HG03439 (cell line): ENCODE measurements at regions not wholly inside any gene's neighbourhood (a gene's known extent, or its start where the extent isn't known, plus 50 kb on each side); places are given as distances from the start of the nearest gene placed in this dataset.

Experiments
- ATAC-seq: cut with Tn5 transposase; IDR thresholded peaks from one replicate; pipeline ENCODE4 v1.9.1; 2021; ENCODE audit warnings: mild to moderate bottlenecking, moderate library complexity; ENCODE audit not compliant: unreplicated experiment

DNA sequence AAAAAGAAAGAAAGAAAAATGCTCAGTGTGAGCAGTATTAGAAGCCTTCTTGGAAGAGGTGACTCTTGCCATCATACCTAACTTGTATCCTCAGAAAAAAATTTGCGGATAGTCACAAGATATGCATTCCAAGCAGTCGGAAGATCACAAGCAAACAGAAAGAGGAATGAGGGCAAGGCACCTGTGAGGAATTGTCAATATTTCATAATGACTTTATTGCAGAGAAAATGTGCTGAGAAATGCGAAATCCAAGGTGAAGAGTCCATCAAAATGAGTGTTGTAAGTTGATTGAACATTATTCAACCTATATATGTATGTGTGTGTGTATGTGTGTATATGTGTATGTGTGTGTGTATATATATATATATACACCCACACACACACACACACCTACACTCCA is 1624.7 kb upstream of the LRRTM3 start:
- ATAC-seq = no peak

DNA sequence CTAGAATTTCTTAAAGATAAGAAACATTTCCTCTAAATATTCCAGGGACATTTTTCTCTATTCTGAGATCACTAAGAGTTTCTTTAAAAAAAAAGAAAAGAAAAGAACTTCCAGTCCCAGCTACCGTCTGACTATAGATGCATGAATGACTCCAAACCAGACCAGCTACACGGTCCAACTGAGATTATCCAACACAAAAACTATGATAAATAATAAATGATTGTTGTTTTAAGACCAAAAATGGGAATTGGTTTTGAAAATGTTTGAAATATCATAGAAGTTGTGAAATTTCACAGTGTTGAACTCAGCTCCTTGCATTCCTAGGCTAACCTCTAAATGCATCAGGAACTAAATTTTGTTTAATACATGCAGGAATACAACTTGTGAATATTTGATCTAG is 1619.6 kb upstream of the LRRTM3 start:
- no peak for ATAC-seq

DNA sequence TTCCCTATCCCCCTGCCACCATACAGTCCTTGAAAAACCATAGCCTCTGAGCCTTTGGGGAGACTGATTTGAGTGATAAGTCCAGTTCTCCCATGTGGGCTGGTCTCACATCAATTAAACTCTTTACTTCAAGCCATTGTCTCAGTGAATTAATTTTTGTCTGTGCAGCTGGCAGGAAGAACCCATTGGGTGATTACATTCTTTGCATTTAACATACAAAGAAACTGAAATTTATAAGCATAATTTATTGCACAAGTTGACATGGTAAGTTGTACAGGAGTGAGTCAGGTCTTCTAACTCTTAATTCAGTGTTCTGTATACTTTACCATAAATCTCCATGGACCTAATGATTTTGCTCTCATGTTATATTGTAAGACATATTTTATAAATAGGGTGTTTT is 1613.0 kb upstream of the LRRTM3 start:
- no peak for ATAC-seq

DNA sequence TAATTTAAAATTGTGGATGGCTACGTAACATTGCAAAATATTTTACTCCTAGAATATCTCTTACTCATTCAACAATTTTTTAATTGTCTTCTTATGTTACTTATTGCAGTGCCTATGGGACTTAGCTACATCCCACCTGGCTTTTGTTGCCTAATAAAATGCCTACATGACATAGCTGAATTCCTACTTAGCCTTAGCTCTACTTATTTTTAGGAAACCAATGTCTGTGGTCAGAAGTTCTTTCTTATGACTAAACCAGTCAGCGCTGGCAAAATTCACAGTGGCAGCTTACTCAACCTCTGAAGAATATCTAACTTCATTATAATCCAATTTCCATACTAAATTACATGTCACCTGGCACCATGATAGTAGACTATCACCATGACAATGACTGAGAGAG is 1612.4 kb upstream of the LRRTM3 start:
- ATAC-seq = no peak

DNA sequence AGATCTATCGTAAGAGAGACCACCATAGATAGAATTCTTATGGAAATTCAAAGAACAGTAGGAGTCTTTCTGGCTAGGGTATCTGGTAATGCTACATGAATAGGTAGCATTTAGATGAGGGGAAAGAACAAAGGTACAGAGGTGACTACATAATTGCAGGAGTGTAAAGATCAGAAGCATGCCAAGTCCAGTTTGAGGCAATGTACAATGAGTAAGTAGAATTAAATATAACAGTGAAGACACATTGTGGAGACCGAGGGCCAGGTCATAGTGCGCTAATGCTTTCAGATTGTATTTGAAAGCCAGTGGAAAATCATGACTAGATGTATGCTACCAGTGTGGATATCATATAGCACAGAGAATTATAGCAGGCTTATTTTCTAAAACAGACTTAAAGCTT is 1611.6 kb upstream of the LRRTM3 start:
- no peak for ATAC-seq

DNA sequence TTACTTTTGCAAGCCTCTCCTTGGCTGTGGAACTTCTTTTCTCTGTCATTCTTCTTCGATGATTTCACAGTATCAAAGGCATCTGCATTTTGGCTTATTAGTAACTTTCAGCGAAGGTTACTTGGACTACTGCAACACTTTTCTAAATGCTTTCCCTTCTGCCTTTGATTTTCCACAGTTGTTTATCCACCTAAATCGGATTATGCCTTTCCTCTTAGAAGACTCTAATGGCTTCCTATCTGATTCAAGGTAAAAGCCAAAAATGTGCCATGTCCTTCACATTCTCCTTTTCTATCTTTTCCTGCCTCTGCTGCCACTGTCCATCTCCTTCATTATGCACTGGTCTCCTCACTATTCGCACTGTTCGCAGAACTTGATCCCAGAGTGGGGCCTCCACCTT is 1606.3 kb upstream of the LRRTM3 start:
- no peak for ATAC-seq

DNA sequence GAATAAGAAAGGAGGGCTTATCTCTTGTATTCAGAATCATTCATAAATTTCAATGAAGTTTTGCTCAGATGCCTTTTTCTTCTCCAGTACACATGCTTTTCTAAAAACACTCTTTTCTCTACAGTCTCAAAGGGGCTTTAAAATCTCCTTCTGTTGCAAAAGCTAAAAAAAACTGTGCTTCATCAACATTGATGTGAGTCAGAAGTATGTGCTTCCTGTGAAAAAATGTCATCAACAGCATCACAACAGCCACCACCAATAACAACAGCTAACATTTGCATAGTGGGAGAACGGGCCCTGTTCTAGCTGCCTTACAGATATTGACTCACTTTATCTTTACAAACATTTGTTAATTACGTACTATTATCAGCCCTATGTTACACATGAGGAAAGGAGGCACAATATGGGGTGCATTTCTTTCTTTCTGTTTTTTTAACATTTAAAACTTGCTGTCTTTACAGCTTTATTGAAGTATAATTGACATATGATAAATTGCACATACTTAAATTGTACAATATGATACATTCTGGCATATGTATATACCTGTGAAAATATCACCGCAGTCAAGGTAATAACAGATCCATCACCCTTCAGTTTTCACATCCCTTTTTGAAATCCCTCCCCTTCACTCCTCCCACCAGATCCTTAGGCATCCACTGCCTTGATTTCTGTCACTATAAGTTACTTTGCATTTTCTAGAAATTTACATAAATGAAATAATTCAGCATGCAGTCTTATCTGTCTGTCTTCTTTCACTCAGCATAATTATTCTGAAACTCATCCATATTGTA is 1605.4 kb upstream of the LRRTM3 start:
- no peak for ATAC-seq

DNA sequence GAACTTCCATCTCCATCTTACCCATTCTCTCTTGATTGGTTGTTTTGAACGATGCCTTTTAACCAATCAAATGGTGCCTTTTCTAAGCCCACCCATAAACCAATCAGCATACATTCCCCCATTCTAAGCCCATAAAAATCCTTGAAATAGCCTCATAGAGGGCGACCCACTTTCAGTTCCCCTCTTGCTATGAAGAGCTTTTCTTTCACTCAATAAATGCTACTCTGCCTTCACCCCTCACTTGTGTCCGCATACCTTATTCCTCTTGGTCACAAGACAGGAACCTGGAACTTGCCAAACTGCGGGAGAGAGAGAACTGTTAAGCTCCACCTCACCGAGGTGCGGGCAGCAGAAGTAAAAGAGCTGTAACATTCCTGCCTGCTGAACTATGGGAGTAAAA is 1602.0 kb upstream of the LRRTM3 start:
- no peak for ATAC-seq

DNA sequence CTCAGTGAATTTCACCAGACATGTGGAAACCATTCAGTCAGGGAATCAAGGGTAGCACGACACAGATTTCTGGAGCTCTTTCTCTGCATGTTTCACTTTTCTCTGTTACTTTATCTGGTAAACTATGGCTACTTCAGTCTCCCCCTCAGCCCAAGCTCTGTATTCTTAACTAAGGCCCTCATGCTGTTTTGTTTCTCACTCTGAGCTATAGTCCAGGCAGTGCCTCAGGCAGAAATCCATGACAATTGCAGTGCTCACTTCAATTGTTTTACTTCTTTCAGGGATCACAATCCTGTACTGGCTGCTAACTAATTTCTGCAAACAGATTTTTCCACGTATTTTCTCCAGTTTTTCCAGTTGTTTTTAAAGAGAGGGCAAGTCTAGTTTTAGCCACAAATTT is 1599.9 kb upstream of the LRRTM3 start:
- ATAC-seq = no peak

DNA sequence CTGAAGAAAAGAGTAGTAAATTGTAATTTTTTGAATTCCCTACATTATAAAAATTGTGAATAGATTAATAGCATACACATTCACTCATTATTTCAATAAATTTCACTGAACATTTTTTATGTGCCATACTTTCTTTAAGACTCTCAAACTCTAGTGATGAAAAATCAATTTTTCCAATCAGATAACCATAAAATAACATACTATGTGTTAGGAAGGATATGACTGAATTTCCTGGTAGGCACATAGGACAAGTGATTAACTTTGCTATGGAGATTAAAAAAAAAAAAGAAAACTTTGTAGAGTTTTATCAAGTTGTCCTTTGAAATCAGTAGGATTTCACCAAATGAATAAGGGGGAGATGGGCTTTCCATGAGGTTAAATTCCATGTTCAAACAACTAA is 1597.3 kb upstream of the LRRTM3 start:
- ATAC-seq = no peak

DNA sequence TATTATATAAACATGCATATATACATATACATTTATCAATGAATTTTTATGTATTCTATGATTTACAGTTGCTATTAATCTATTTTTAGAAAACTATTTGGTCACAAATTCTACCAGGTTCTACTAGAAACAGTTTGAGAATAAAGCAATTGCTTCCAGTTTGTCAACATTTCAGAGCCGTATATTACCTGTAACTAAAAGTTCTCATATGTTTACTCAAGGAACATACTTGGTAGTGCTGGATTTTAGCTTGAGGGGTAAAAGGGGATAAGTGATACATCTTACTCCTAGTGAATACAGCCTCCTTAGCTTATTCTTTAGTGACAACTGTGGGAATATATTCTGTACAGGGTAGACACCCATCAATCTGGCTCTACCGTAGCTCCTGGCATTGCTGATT is 1590.5 kb upstream of the LRRTM3 start:
- no peak for ATAC-seq

DNA sequence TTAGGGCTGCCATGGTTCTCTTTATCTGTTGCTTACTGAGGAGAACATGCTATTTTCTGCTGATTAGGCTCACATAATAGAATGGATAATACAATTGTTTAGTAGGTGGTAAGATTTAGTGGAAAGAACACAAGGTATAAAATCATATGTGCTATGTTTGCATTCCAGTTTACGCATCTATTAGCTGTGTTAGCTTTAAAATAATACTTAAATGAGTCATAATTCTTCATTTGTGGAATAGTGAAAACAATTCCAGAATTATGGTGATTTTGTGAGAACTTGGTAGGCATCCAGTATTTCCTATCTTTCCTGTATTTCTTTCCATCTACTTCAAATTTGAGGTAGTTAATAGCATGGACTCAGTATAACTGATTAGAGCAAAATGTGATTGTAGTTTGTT is 1585.5 kb upstream of the LRRTM3 start:
- no peak for ATAC-seq

DNA sequence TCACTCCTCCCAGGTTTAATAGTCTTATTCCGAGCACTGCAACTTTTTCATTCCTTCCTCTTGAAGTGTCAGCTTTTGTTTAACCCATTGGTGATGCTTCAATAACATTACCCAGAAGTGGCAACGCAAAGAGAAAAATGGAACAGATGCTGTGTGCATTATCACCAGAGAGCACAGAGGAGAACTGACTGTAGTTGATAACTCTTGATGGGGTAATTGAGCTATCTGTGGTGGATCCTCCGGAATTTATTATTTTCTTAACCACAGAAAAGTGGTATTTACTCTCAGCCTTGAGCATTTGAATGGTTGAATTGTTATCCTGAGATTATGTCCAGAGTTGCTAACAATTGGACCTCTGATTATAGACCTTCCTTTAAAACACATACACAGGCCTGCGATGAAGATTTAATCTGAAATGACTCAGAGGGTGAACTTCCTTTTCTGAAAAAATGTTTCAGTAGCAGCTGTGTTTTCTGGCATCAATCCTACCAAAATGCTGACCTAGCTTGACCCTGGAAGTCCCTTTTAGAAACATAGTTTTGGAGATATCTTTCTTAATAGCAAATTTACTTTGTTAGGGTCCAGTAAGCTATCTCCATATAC is 1584.4 kb upstream of the LRRTM3 start:
- ATAC-seq = no peak

DNA sequence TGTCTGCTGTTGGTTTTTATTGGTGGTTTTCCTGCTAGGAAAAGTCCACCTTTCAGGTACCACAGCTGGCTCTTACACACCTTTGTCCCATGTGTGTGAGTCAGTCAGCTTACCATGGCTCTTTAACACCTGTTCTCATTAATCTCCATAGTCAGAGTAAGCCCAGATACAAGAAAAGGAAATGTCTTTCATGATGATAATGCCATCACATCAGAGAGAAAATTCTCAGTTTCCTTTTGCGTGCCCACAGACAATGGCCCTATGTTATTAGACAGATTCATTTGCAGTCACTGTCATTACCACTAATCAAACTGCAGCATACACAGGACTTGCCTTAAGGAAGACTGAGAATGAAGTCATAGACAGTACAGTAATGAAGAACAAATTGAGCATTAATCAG is 1583.6 kb upstream of the LRRTM3 start:
- ATAC-seq = no peak

DNA sequence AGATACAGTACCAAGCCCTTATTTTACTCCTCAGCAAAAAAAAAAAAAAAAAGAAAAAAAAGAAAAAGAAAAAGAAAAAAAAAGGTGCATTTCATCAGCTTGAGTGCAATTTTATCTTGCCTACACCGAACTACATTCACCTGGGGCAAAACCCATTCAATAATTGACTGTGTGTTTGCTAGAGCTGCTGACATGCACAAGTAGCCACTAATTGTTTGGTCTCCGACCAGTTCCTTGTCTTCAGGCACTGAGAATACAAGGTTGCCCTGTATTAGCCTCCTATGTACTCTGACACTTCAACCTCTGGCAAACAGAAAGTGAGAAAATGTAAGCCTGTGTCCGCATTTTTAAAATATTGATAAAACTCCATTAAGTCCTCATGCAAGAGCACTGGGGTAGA is 1579.4 kb upstream of the LRRTM3 start:
- ATAC-seq = no peak

DNA sequence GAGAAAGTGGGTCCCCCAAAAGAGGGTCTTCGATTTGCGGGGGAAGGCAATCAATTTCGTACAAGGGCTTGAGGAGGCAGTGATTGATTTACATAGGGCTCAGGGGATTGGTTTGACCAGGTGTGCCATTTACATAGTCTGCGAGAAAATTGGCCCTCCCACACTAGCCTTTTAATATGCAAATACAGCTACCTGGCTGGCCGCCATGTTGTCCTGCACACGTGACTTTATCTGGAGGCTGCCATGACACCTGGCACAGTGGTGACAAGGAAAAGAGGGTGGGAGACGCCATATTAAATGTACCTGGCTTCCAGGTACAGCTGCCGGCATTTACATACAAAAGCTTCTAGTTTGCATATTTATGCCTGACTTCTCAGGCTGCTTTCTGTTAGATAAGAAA is 1577.2 kb upstream of the LRRTM3 start:
- ATAC-seq = no peak

DNA sequence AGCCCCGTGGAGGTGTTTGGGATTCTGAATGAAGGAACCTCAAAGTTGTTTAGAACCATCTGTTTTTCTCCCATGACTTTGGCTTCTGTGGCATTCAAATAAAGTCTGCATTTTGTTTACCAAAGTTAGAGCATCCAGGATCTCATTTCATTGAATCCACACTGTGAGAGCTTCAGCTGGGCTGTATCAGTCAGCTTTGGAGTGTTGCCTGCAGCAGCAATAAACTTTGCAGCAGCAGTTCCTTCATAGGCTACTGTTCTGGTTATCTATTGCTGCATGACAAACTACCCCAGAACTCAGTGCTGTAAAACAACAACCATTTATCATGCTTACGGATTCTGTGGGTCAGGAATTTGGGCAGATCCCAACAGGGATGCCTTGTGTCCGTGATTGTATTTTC is 1575.2 kb upstream of the LRRTM3 start:
- ATAC-seq = no peak

DNA sequence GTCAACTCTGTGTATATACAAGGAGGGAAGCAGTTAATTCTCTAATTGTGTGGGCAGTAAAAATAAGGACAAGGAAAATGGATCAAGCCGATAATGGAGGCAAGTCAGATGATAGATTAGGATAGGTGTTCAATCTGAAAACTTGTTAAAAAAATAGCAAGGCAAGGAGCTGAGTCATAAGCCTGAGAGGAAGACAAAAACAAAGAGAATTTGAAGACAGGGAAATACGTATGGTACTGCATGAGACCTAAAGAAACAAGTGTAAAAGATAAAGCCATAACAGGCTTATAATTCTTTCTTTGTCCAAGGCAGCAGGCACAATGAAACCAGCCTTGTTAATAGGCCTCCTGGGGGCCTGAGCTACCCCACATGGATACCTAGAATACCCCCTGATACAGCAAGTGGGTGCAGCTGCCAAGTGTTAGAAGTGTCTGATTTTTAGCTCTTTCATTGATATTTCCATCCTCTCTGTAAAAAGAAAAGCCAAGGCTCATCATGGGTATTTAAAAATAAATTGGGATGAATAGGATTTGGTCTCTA is 1570.6 kb upstream of the LRRTM3 start:
- no peak for ATAC-seq

DNA sequence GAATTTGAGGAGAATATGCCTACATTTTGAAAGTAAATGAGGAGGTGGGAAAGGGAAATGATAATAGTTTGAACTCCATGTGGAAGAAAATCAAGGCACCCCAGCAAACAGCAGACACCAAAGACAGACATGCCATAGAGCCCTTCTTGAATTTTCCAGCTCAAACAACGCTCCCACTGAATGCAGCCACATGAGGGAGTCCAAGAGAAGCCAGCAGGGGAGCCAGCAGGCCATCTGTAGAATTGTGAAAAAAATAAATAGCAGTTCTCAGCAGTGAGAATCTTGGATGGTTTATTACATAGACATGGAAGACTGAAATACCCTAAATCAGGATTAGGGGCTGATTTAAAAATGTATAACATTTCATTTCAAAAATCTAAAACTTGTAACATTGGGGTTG is 1567.3 kb upstream of the LRRTM3 start:
- ATAC-seq = no peak

DNA sequence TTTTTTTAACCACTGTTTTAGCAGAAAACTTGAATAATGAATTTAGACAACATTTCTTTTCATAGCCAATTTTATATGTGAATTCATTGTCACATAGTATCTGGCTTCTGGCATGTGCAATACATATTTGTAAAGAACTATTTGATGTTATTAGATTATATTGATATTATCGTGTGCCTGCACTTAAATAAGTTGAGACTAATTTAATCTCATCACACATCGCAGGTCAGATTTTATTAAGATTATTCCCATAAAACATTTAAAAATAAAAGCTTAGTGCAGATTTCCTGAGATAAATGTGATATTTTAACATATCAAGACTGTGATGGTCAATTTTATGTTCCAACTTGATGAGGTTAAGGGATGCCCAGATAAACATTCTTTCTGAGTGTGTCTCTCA is 1565.3 kb upstream of the LRRTM3 start:
- no peak for ATAC-seq

DNA sequence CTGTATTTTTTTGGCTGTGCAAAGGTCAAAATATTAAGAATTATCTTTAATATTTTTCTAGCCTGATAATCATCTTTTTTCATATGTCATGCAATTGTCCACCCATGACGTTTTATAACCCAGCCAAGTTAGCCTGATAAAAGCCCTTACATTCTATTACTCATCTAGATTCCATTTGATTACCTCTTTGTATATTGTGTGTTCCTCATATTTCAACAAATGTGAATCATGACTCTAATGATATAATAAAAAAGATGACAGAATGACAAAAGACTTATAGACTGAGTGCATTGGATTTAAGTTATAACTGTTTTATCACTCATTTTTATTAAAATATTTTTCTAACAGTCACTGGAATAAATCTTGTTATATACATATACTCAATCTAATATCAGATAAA is 1560.0 kb upstream of the LRRTM3 start:
- ATAC-seq = no peak

DNA sequence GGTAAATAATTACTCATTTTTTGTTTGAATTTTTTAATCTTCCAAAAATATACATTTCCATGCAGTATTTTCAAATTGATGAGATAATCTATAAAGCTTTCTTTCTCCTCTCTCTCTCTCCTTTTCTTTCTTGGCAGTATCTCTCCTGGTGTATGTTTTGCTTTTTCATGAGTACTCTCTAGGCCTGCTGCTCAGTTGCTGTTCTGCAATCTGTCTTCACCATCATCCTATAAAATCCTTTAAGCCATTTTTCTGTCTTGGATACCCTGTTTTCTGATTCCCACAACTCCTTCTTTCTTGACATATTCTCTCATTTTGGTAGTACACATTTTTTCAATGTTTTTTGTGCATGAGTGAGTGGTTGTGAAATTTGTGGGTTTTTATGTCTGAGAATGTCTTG is 1558.1 kb upstream of the LRRTM3 start:
- ATAC-seq = no peak

DNA sequence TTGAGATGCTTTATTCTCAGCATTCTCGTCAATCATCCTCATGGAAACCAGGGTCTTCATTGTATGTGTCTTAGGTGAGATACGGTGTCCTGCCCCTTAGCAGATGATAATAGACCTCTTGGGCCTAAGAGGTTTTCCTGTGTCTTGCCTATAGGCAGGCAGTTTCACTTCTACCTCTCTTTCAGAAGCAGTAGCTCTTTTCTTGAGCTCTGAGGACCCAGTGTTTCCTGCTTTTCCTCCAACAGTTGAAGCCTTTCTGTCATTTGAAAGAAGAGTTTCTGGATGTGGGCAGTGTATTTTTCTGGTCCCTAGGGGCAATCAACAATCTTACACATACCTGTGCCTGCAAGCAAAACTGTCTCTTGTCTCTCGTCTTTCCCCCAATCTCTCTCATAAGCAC is 1550.3 kb upstream of the LRRTM3 start:
- no peak for ATAC-seq
